HG02981 (cell line): ENCODE measurements at regions not wholly inside any gene's neighbourhood (a gene's known extent, or its start where the extent isn't known, plus 50 kb on each side); places are given as distances from the start of the nearest gene placed in this dataset.

ENCODE experiments used
- ATAC-seq: cut with Tn5 transposase; IDR thresholded peaks from one replicate; pipeline ENCODE4 v1.9.1; 2021; ENCODE audit warnings: mild to moderate bottlenecking, moderate library complexity; ENCODE audit not compliant: unreplicated experiment

GRCh38 chrX:97666890-97667289, 783.2 kb downstream of the RPA4 start:
- ATAC-seq: no peak

GRCh38 chrX:97668126-97668525, 784.4 kb downstream of the RPA4 start:
- ATAC-seq: no peak

DNA sequence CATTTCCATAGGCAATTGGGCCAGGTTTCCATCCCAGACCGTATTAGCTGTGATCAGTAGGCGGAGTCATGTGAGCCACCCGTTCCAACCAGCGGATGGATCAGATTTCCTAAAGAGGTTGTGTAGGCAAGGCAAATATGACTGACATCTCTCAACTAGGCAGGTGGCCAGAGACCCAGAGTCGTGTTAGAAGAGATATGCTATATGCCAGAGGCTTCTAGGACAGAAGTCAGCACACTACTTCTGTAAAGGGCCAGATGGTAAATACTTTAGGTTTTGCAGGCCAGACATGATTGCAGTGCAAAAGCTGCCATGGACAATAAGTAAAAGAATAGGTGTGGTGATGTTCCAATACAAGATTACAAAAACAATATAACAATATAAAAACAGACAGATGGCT, 788.4 kb downstream of the RPA4 start:
- no peak for ATAC-seq

- ATAC-seq: no peak
Measured at GRCh38 chrX:97672608-97673007, 788.9 kb downstream of the RPA4 start.

DNA sequence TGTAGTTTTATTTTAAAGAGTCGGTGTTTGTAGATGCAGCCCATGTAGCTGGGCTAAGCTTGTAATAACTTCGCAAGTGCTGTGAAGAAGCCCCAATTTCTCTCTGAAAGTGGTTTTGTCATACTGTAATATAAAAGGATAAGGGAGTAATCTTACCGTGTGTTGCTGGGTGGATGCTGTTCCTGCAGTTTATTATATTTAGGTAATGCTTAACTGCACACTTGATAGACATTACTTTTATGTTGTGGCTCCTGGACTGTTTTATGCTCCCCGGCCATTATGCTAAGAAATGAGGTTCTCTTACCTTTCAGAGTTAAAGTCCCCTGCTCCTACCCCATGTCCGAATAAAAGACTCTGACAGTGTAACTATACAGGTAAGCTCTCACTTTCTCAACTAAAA, 789.4 kb downstream of the RPA4 start:
- no peak for ATAC-seq

DNA sequence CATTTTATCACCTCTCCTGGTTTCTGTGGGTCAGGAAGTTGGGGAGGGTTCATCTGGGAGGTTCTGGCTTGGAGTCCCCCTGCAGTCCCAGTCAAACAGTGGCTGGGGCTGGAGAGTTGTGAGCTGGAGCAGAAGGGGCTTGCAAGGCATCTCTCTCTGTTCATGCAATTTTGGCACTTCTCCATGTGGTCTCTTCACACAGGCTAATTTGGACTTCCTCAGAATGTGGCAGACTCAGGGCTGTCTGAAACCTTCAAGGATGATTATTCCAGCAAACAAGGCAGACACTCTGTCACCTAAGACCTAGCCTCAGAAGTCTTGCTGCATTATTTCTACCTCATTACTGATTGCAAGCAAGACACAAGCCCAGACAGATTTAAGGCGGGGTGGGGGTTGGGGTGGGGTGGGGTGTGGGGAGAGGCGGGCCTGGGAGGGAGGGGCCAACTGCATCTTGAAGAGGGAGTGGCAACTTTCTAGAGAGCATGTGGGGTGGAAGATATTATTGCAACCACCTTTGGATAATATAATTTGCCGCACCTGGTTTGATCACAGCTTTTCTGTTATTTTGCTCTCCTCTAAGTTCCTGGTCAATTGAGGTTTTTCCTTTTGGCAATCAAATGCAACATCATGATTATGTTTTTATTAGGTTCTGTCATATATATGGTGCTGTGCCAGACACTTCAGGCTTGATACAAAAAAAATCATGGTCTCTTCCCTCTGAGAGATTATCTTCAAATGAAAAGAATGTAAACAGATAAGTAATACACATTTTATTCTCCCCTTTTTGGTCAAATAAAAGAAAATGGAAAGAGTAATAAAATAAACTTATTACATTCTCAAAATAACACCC, 799.5 kb downstream of the RPA4 start:
- no peak for ATAC-seq

GRCh38 chrX:97685753-97686152, 802.0 kb downstream of the RPA4 start:
- ATAC-seq: peak; percentile 67

DNA sequence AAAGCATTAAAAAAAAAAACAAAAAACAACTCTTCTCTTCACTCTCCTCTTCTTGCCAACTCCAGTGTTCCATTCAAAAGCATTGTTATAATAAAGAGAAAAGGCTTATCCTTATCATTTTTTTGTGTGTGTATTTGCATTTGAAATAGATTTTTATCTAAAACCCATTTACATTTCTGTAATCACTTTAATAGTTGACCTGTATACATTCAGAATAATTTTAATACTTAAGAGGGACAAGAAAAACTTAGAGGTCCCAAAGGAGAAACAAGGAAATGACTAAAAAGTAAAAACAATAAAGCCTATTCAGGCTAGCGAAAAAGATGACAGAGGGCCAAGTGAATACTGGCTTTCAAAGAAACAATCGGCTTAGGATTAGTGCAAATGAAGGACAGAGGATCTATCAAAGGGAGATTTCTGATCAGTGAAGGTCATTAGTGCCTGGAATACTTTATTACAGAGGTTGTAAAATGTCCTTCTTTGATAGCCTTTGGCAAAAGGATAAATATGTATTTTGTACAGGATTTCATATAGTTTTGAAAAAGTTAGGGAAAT, 808.3 kb downstream of the RPA4 start:
- ATAC-seq: no peak

- no peak for ATAC-seq
Measured at GRCh38 chrX:97692575-97692974, 808.9 kb downstream of the RPA4 start.

DNA sequence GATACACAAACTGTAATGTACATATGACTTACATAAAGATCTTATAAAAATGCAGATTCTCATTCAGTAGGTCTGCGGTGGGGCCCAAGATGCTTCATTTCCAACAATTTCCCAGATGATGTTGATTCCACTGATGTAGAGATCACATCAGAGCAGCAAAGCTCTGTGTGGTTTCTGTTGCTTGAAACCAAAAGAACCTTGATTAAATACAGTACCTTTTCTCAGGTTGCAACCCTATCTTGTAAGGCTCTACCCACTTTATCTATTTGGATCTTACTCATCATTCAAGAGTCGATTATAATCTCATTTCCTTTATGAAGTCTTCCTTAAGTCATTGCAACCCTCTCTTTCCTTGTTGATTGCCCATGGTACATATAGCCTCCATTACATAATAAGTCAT, 816.8 kb downstream of the RPA4 start:
- ATAC-seq: no peak

- ATAC-seq: no peak
Measured at GRCh38 chrX:97704474-97704873, 820.8 kb downstream of the RPA4 start.

GRCh38 chrX:97704881-97705280, 821.2 kb downstream of the RPA4 start:
- no peak for ATAC-seq

DNA sequence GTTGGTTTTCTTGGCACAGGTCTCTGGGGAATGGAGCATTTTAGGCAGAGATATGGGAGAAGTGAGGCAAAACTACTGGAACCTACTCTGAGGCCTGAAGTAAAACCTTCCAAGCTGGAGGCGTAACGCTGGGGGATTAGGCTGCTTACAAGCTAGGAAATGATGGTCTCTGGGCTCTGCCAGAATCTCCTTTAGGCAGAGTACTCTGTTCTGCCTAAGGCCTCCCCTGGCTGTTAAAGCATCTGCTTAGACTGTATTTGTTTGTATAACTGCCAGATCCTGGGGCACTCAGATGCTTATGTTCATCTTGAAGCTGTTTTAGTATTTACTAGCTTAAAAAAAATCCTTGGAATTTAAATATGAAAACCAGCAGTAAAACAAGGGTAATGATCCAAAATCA, 822.2 kb downstream of the RPA4 start:
- ATAC-seq: no peak

DNA sequence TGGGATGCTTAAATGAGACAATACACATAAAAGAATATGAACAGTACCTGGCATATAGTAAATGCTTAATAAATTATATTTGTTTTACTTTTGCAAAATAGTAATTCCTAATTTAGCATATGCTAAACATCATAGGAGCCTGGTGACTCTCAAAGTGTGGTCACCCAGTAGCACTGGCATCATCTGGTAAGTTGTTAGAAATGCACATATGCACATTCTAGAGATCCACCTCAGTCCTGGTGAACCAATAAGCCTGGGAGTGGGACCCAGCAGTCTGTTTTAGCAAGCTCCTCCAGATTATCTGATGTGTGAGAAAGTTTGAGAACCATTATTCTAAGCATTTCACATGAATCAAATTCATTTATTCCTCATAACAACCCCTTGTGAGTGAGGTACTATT, 830.4 kb downstream of the RPA4 start:
- ATAC-seq: no peak

GRCh38 chrX:97728215-97728614, 844.5 kb downstream of the RPA4 start:
- no peak for ATAC-seq

- ATAC-seq: no peak
Measured at GRCh38 chrX:97740044-97740443, 856.3 kb downstream of the RPA4 start.

DNA sequence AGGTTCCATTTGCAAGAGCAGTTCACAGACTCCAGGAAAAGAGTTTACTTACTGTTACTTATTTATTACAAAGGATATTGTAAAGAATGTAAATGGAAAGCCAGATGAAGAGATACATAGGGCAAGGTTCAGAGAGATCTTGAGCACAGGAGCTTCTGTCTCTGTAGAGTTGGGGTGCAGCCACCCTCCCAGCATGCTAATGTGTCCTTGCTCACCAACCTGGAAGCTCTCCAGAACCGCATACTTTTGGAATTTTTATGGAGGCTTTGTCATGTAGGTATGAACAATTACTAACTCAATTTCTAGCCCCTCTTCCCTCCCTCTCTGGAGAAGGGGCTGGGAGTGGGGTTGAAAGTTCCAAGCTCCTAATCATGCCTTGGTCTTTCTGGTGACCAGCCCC, 857.2 kb downstream of the RPA4 start:
- no peak for ATAC-seq

- no peak for ATAC-seq
Measured at GRCh38 chrX:97743014-97743413, 859.3 kb downstream of the RPA4 start.

GRCh38 chrX:97747346-97747745, 863.6 kb downstream of the RPA4 start:
- ATAC-seq: no peak

DNA sequence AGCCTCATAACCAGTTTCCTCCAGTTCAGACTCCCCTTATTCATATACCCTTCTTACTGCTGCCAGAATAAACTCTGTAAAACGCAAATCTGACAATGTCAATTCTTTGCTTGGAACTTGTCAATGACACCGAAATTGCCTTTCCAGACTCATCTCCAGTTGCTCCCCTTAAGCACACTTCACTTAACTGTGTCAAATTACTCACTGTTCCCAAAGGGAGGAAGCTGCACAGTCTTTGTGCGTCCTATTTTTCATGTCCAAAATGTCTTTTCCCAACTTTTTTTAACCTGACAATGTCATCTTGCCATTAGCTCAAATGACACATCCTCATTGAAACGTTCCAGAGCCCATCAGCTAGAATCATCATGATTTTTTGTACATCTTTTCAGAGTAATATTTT, 867.3 kb downstream of the RPA4 start:
- no peak for ATAC-seq

DNA sequence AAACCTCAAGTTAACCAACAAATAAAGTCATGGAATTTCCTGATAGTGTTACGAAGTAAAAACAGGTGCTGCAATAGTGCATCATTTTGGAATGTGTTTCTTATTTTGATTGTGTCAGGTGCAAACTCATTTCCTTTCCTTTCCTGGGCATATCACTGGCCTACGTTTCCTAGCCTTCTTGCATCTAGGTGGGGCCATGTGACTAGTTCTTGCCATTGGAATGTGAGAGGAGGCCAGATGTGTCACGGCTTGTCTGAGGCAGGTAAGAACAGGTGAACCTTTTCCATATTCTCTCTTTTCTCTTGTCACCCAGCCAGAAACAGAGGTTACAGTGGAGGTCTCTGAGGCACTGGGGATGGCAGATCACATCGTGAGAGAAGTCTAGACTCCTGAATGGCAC, 868.0 kb downstream of the RPA4 start:
- ATAC-seq: no peak

DNA sequence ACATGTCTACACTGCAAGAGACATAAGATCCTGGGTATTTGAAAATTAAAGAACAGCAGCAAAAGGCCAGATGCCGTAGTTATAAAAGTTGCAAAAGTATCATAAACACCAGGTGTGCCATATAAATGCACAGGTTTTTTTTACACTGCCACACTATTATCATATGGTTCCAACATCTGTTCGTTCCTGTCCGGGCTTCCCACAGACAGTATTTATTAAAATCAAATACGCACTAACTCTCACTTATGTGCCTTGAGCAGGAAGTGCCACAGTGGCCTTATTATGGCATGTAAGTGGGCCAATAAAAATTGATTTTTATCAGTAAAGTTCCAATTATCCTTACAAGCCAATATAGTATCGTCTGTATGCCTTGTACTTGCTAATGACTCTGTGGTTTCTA, 873.2 kb downstream of the RPA4 start:
- ATAC-seq: no peak

DNA sequence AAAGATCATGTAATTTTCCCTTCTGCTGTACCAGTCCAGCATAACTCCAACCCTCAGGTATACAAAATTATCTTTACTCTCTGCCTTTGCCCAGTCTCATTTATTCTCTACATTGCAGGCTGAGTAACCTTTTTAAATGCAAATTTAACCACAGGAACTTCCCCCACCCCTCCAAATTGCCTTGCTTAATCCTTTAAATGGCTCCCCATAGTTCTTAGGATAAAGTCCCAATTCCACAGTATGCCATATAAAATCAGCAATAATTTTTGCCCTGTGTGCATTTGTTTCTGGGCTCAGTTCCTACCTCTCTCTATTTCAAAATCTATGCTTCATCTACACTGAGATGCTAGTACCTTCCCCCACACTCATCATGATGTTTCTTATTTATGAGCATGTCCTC, 879.7 kb downstream of the RPA4 start:
- ATAC-seq: no peak
